Left renal pelvis (tissue), 4 donors: ENCODE measurements at regions not wholly inside any gene's neighbourhood (a gene's known extent, or its start where the extent isn't known, plus 50 kb on each side); places are given as distances from the start of the nearest gene placed in this dataset.

Source experiments
- DNase-seq, 4 donors: peaks; one replicate each; pipeline ENCODE4 v3.0.0-alpha.2; 2013; ENCODE audit warnings: low read depth in 4 of 4, low spot score in 3 of 4

DNA sequence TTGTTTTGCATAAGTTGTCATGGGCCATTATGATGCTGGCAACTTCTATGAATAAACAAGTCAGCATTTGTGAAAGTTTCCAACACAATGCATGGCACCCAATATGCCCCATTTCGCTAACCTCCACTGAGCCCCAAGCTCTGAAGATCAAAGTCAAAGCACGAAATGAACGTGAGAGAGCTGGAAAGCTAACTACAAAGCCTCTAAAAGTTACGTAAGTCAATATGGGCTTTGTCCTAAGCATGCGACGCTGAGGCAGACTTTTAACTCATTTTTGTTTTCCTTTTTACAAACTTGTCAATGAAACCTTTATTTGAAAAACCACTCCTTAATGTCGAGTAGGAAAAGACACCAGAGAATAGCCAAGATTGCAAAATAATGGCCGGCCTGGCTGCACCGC is 131.6 kb upstream of the NUDT7 start:
- DNase-seq = no peak

DNA sequence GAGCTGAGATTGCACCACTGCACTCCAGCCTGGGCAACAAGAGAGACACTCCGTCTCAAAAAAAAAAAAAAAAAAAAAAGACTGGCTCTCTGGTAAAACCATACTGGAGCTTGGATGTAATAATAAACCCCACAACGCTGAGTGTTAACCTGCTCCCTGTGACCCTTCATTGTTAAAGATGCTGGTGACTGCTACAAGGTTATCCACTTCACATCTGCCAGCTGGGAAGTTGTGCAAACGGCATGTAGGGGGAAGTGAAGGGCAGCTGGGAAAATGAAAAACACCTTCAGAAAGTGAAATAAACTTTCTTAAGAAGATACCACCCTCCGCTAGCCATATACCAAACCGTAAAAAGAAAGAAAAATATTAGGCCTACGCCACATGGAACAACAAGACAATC is 131.0 kb upstream of the NUDT7 start:
- DNase-seq = no peak

- DNase-seq = no peak
Measured at GRCh38 chr16:77592021-77592420, 130.3 kb upstream of the NUDT7 start.

DNA sequence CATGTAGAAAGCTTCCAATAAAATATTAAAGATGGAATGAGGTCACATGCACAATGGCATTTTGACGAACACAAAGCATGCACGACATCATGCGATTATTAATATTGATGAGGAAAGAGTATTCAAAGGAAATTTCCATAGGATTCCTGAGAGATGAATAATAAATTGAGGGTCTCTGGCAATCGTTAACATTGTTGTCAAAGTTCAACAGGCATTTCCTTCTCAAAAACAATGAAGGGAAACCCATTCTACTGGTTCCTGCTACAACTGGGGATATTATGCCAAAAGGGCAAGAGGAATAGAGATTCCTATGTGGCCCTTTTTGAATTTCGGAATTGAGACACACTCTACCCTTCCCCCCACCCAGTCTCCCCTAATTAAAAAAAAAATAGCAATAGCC is 128.3 kb upstream of the NUDT7 start:
- DNase-seq = no peak

DNA sequence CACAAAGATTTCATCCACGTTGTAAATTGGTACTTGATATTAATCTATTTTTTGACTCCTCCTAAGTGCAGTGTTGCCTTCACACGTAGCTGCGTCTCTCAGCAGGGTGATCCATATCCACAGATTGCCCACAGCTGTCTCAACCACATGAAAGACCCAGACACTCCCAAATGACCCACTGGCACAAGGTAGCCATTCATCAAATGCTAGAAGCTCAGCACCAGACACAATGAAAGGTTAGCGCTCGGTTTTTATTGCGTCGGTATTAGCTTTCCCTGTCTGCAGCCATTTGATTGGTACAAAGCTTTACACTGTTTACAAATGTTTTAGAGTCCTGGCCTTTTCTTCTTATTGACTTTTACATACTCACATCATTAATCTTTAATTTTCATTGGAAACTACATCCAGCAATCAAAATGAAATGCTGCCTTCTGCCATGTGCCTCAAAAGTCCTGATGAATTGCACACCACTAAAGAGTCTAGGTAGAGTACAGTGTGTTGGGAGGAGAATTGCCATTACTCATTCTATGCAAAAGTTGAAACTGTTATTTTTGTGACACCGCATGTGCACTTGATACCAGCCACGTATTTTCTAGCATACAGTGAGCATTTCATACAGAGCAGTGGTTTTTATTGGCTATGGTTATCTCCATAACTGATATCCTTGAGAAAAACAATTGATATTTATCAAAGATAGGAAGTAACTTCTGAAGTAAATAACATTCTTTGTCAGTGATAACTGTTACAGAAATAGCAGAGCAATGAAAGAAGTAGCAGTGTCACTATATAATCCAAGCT is 127.3 kb upstream of the NUDT7 start:
- DNase-seq = peak in 1 of 4 donors; percentile 41

DNA sequence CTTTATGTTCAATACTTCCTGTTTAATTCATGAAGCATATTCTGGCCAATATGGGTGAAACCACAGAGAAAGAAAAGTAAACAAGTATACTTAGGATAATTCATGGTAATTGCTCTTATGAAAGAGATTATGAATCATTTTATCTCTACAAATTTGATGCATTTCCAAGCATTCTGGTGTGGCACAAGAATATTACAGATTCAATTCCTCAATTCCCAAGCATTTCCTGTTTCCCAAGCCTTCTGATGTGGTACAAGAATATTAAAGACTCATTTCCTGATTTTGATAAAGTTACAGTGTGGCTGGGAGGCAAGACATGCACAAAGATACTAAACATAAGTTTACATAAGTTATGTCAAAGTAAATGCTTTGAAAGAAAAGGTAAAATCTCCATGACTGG is 126.1 kb upstream of the NUDT7 start:
- no peak for DNase-seq

- DNase-seq = no peak
Measured at GRCh38 chr16:77599793-77600415, 122.4 kb upstream of the NUDT7 start.

GRCh38 chr16:77600555-77600954 is 121.8 kb upstream of the NUDT7 start:
- no peak for DNase-seq

DNA sequence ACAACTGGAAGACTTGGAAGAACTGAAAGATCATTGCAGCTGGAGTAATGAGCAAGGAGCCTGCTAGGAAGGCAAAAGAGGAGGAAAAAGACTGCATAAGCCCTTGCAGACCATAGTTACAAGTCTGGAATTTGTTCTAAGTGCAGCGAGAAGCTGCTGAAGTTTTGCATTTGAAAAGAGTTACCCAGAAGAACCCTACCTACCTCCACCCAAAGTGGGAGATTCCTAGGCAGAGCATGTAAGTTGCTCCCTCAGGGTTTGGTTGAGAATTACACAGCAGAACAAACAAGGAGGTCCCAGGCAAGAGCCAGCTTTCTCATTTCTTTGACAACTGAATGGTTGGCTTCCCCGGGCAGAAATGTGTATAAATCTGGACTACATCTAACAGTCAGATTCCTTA is 118.7 kb upstream of the NUDT7 start:
- DNase-seq = no peak

DNA sequence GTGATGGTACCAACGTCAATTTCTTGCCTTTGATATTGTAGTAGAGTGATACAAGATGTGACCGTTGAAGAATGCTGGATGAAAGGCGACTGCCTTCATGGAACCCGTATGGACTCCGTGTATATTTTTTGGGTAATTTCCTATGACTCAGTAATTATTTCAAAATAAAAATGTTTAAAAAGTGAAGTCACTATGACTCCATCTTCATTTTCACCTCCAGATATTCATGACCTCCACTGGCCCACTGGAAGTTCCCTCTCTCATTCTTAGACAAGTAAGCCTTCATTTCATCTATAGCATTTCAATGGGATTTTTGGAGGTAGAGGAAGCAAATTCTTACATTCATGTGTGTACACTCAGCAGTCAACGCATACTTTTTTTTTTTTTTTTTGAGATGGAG is 111.8 kb upstream of the NUDT7 start:
- DNase-seq = no peak

GRCh38 chr16:77611386-77611785 is 110.9 kb upstream of the NUDT7 start:
- no peak for DNase-seq

DNA sequence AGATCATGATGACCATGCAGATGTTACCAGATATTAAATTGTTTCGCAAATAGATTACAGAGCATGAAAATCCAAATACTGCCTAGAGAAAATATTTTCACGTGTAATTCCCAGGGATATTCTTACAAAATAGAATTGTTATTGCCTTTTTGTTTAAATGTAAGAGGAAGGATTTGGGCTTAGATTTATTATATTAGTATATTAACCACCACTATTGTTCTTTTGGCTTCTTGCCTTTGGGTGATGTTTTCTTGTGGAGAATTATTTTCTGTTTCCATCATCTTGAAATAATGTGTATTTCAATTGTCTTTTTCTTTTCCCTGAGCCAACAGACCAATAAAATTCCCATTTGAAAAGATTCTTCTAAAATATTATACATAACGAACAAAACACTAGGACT is 109.7 kb upstream of the NUDT7 start:
- DNase-seq = no peak

DNA sequence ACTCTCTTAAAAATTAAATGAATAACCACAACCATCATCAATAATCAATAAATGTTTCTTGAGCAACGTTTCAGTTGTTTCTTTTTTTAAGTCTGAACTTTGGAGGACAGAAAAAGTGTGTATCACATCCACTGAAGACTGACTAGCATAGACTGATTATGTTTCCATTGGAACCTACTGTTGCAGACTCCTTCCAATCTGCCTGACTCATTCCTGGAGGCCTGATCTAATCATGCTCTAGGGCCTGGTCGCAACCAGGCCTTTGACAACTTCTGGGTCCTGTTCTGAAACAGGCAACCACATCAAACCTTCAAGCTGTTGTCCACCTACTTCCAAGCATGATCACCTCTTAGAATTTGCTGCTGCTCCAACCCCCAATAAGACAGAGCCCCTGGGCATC is 109.2 kb upstream of the NUDT7 start:
- DNase-seq = no peak

DNA sequence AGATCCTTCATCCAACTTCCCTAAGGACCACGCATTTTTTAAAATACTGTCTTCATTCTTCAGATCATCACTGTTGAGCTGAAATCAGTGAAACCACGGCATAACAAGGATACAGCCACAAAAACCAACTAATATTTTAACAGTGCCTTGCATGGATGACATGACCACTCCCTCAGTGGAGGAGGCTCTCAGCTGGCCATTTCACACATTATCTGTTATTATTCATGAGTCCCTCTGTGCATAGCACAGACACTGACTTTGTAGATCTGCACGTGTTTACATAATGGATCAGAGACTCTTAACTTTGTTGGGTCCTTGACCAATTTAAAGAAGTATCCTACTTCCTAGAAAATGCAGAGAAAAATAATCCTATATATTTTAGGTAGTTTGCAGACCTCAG is 104.8 kb upstream of the NUDT7 start:
- no peak for DNase-seq

GRCh38 chr16:77617996-77618395 is 104.3 kb upstream of the NUDT7 start:
- no peak for DNase-seq

DNA sequence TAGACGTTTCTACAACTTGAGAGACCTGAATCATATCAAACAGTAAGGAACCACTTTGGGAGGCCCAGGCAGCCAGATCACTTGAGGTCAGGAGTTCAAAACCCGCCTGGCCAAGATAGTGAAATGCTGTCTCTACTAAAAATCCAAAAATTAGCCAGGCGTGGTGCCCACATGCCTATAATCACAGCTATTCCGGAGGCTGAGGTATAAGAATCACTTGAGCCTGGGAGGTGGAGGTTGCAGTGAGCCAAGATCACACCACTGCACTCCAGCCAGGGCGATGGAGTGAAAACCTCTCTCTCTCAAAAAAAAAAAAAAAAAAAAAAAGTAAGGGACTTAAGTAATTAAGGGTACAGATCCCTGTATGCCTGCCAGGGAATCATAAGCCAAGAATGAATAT is 103.4 kb upstream of the NUDT7 start:
- DNase-seq = no peak

DNA sequence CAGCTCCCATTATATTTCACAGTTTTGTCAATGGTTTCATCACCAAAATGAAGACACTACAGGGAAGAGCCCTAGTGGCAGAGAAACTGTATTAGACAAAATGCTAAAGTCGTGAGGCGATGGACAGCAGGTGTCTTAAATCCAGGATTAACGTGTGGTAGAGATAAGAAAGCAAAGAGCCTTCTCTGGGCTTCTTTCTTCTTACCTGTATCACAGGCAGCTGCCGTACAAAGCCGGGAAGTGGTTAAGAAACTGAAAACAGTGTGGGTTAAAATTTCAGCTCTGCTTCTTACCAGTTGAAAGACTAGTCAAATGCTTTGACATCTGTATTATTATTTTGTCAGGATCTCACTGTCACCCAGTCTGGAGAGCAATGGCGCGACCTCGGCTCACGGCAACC is 98.2 kb upstream of the NUDT7 start:
- DNase-seq = no peak

DNA sequence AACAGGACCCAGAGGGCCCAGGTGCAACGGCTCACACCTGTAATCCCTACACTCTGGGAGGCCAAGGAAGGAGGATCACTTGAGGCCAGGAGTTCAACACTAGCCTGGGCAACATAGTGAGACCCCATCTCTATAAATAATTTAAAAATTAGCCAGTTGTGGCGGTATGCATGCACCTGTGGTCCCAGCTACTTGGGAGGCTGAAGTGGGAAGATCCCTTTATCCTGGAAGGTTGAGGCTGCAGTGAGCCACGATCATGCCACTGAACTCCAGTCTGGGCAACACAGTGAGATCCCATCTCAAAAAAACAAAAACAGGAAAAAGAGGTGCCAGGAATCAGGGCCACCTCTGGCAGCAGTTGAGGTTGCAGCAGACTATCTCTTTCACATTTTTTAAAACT is 85.7 kb upstream of the NUDT7 start:
- no peak for DNase-seq

- no peak for DNase-seq
Measured at GRCh38 chr16:77637940-77638339, 84.4 kb upstream of the NUDT7 start.

DNA sequence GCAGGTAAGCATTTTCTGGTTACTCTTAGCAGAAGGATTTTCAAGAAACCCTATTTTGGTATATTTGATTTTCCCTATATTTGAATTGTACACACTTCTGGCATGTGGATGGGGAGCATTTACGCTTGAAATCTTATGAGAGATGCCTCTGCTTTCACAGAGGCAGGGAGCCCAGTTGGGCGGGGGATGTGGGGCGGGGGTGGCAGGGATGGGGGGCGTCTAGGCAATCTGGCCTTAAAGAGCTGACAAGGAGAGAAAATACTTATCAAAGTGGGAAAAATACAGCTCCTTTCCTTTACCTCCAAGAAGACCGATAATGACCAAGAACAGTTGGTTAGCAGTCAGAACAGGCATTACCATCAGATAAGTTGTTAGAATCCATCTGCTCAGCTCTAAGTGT is 79.1 kb upstream of the NUDT7 start:
- no peak for DNase-seq

DNA sequence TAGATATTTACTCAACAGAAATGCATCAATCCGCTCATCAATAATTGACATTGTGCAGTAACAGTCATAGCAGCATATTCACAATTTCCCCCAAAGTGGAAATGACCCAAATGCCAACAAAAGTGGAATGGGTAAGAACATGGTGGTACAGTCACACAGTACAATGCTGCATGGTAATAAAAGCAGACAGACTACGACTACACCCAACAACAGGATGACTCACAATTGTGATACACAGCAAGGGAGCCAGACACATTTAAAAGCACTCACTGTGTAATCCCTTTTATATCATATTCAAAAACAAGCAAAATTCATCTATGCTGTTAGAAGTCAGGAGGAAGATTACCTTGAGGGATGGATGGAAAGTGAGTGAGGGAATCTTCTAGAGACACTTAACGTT is 76.5 kb upstream of the NUDT7 start:
- DNase-seq = no peak

DNA sequence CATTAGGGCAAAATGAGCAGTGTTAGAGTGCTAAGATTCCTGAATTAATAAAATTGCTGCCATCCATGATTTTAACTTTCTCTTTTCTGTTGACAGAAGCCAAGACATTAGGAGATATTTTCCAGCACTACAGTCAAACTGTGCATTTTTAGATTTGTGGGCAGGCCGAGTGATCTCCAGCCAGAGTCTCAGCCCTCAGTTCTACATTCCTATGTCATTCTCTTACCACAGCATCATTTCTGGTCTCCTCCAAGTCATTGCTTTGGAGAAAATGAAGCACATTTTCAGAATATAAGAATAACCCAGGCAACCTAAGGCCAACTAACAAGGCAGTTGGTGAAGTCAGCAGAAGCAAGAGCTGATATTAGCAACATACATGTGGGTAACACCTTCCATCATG is 74.6 kb upstream of the NUDT7 start:
- no peak for DNase-seq

- DNase-seq = no peak
Measured at GRCh38 chr16:77650761-77651160, 71.6 kb upstream of the NUDT7 start.
